Panc1 (cell line): ENCODE measurements at regions not wholly inside any gene's neighbourhood (a gene's known extent, or its start where the extent isn't known, plus 50 kb on each side); places are given as distances from the start of the nearest gene placed in this dataset.

Experiments
- ATAC-seq: fragments of 200-7000 bp; cut with Tn5 transposase; 2 replicates; pipeline ENCODE4 v1.9.1; 2020; ENCODE audit warnings: mild to moderate bottlenecking, moderate library complexity
- BruUV-seq: library from RNA; stranded (reverse); fragments of 400-500 nt; replicated peaks from 2 replicates; lab custom pipeline; 2021; lab: Mats Ljungman, UMichigan
- CTCF ChIA-PET: fragments of 300-600 bp; sonication (Branson Sonifier 250); formaldehyde crosslinking; loops from one replicate; lab custom pipeline; 2022; ENCODE audit warnings: antibody characterized with exemption; lab: Charles Lee
- POLR2A ChIA-PET: fragments of 300-600 bp; sonication (Branson Sonifier 250); formaldehyde crosslinking; loops from one replicate; lab custom pipeline; 2022; ENCODE audit warnings: antibody characterized with exemption; lab: Charles Lee
- DNase-seq: peaks from one replicate; pipeline ENCODE4 v3.0.0-alpha.2; 2010; ENCODE audit warnings: low read depth, low spot score
- H3K27ac ChIP-seq: 2 replicates; pipeline ENCODE4 v1.5.1; 2011; ENCODE audit warnings: mild to moderate bottlenecking, low read length, inconsistent platforms
- H3K27me3 ChIP-seq: fragments of 200-500 bp; sonication (Bioruptor generic); 2 replicates; pipeline ENCODE4 v1.6.0; 2014; ENCODE audit warnings: low read length, inconsistent platforms; ENCODE audit not compliant: control insufficient read depth, insufficient read depth
- H3K36me3 ChIP-seq: fragments of 200-500 bp; sonication (Bioruptor generic); 2 replicates; pipeline ENCODE4 v1.5.1; 2014; ENCODE audit warnings: inconsistent platforms, mild to moderate bottlenecking, low read length, moderate library complexity; ENCODE audit not compliant: control insufficient read depth, insufficient read depth
- H3K4me1 ChIP-seq: 2 replicates; pipeline ENCODE4 v1.5.1; 2011; ENCODE audit warnings: inconsistent platforms, mild to moderate bottlenecking, low read length, moderate library complexity; ENCODE audit not compliant: control insufficient read depth, insufficient read depth
- H3K4me3 ChIP-seq, 2 experiments: 2 replicates each; pipeline ENCODE4 v1.5.1; 2011 to 2012; ENCODE audit warnings: low read depth in 2 of 2, low read length in 2 of 2, mild to moderate bottlenecking in 2 of 2, inconsistent platforms in 1 of 2, moderate library complexity in 1 of 2
- H3K9me3 ChIP-seq: fragments of 200-500 bp; sonication (Bioruptor generic); 2 replicates; pipeline ENCODE4 v1.5.1; 2014; ENCODE audit warnings: low read depth, mild to moderate bottlenecking, inconsistent platforms, low read length, moderate library complexity; ENCODE audit not compliant: control insufficient read depth, insufficient read depth
- CTCF ChIP-seq: fragments of 450-650 bp; IDR thresholded peaks from 2 replicates; pipeline ENCODE4 v1.5.1; 2017; ENCODE audit warnings: mild to moderate bottlenecking
- POLR2AphosphoS5 ChIP-seq: IDR thresholded peaks from 2 replicates; pipeline ENCODE4 v1.6.1; 2012; ENCODE audit warnings: mild to moderate bottlenecking, low read depth, low read length, moderate library complexity
- REST ChIP-seq, 2 experiments: IDR thresholded peaks; 2 replicates each; pipeline ENCODE4 v1.6.1; 2011 to 2012; ENCODE audit warnings: low read depth in 2 of 2, control low read depth in 1 of 2, low read length in 1 of 2, mild to moderate bottlenecking in 1 of 2, moderate library complexity in 1 of 2; ENCODE audit not compliant: insufficient read depth in 1 of 2
- SIN3A ChIP-seq: IDR thresholded peaks from 2 replicates; pipeline ENCODE4 v1.6.1; 2012; ENCODE audit warnings: low read depth, mild to moderate bottlenecking, low read length, moderate library complexity, borderline replicate concordance; ENCODE audit not compliant: insufficient read depth
- TCF7L2 ChIP-seq: IDR thresholded peaks from 2 replicates; pipeline ENCODE4 v1.6.1; 2011; ENCODE audit warnings: mild to moderate bottlenecking, low read depth, low read length, inconsistent platforms
- in situ Hi-C: cut with HindIII; loops from 2 replicates; pipeline ENCODE4 v1.10.0; 2016; ENCODE audit warnings: low sequenced_read_pairs, low pct_unique_long_range_greater_than_20kb
- intact Hi-C: fragments of 100-400 bp; cut with micrococcal nuclease; formaldehyde crosslinking; loops from one replicate; pipeline ENCODE4 v1.10.0; 2022; ENCODE audit not compliant: unreplicated experiment

GRCh38 chr9:73531051-73531532, 379.4 kb downstream of the ANXA1 start:
- intact Hi-C loops, result no loop called here
- no TSS peak for BruUV-seq
- no peak for DNase-seq
- Histone ChIP-seq H3K4me3 (no peak overlapping the region), H3K9me3 (no peaks in the 10 kb centered on the region), H3K36me3 (no peaks in the 10 kb centered on the region), H3K27ac (no peak overlapping the region), H3K27me3 (no peaks in the 10 kb centered on the region), H3K4me1 (no peaks in the 10 kb centered on the region)
- CTCF ChIA-PET, result no interaction called here
- POLR2A ChIA-PET, result no interaction called here
- in situ Hi-C loops, result no loop called here
- TF ChIP-seq SIN3A (no peak), CTCF (no peak), REST (IDR thresholded peaks at IDR 0.05; ENCODE audit: insufficient read depth in 1 of 2, low read depth in 2 of 2, low read length in 1 of 2) (no peak), TCF7L2 (no peak), POLR2AphosphoS5 (no peak)
- no peak for ATAC-seq

GRCh38 chr9:73531658-73532057, 380.0 kb downstream of the ANXA1 start:
- CTCF ChIA-PET, result no interaction called here
- TF ChIP-seq POLR2AphosphoS5 (no peak), REST (IDR thresholded peaks at IDR 0.05; ENCODE audit: insufficient read depth in 1 of 2, low read depth in 2 of 2, low read length in 1 of 2) (no peak), CTCF (no peak), TCF7L2 (no peak), SIN3A (no peak)
- BruUV-seq, result no TSS peak

More at GRCh38 chr9:73531658-73532057, 380.0 kb downstream of the ANXA1 start:
- Histone ChIP-seq H3K27me3 (no peaks in the 10 kb centered on the region), H3K4me3 (no peak overlapping the region), H3K4me1 (no peaks in the 10 kb centered on the region), H3K27ac (no peak overlapping the region), H3K36me3 (no peaks in the 10 kb centered on the region), H3K9me3 (no peaks in the 10 kb centered on the region)
- in situ Hi-C loops, result no loop called here
- ATAC-seq, result no peak
- POLR2A ChIA-PET, result no interaction called here
- no peak for DNase-seq
- intact Hi-C loops, result no loop called here
